ENCODE measurements at regions not wholly inside any gene's neighbourhood (a gene's known extent, or its start where the extent isn't known, plus 50 kb on each side); places are given as distances from the start of the nearest gene placed in this dataset.

GRCh38 chr9:134533850-134534588, 107.6 kb upstream of the COL5A1 start:
- TF ChIP-seq POLR2A (IDR thresholded peaks at IDR 0.05) (no peak), CTCF (IDR thresholded peaks at IDR 0.05) (no peak), EP300 (IDR thresholded peaks at IDR 0.05) (no peak)

Measured in ovary (tissue), 3 donors.